Left forelimb (tissue), 1 donor: ENCODE measurements at regions not wholly inside any gene's neighbourhood (a gene's known extent, or its start where the extent isn't known, plus 50 kb on each side); places are given as distances from the start of the nearest gene placed in this dataset.

Experiments
- DNase-seq: peaks from one replicate; pipeline ENCODE4 v3.0.0-alpha.2; 2018; ENCODE audit warnings: low spot score

DNA sequence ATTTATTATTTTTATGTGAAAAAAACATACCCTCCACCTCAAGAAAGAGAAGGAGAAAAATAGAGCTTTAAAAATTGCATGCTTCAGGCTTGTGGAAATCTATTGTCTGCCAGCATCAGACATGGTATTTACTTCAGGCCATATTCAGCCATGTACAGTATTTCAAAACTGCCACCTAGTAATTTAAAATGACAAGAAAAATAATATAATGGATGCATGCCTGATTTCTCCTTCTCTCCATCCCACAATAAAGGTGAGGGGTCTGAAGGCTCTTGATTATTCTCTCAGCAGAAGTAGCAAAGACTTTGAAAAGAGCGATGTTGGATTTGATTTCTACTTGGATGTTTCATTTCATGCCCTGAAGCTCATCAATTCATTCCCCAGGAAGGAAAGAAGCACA lies 250.7 kb downstream of the TBC1D4 start:
- DNase-seq = no peak

DNA sequence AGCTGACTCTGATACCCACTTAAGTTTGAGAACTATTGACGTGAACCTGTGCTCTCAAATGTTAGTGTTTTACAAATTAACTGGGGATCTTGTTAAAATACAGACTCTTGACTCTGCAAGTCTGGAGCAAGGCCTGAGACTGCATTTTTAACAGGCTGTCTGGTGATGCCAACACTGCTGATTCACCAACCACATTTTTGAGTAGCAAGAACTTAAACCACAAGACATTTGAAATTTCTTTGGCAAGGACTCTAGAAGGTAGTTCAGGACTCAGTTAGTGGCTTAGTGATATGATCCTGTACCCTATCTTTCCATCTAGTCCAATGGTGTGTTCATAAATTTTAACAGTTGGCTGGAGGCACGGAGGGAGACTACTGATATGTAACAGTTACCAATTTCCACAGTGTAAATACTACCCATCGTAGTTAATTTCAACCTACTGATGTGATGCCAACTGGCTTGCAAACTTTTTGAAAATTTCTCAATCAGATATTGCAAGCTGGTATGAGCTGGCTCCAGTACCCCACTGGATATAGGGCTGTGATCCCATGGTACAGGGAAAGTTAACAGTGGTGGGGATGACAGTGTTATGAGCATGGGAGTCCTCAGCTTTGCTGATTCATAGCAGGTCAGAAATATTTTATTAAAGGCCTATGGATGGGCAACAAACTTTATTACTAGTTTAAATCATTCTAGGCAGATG lies 255.1 kb downstream of the TBC1D4 start:
- no peak for DNase-seq

DNA sequence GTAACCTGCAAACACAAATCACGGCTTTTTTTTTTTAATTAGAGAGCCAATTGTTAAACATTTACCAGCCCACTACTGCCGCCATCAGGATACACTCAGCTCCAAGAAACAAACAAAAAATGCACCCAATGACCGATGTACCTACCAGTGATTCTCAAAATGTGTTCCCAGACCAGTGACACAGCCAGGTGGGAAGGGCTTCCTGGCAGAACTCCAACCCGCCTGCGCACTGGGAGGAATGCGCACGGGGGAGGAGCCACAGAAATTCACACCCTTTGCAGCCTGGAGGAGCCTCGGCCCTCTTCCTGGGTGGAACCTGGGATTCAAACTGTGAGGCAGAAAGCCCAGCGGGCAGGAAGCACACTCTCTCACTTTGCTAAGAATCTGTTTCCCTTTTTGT lies 255.9 kb downstream of the TBC1D4 start:
- no peak for DNase-seq

DNA sequence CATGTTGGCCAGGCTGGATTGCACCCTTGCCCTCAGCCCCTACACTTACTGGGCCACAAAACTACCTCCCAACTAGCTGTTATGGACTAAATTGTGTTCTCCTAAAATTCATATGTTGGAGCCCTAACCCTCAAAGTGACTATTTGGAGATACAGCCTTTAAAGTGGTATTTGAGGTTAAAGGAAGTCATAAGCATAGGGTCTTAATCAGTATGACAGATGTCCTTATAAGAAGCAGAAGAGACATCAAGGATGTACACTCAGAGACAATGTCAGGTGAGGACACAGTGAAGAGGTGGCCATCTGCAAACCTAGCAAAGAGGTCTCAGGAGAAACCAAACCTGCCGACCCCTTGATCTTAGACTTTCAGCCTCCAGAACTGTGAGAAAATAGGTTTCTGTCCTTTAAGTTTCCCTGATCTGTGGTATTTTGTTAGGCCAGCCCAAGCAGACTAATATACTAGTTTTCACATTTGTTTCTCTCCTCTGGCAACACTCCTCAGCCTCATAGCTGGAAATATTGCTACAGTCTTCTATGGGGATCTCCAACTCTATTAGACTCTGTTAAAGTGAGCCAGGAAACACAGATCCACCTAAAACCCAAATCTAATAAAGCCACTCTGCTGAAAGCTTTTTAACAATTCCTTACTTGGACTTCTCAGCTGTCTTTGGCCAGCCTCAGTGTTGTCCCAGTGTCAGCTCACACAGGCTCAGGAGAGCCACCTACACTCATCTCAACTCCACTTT lies 256.5 kb downstream of the TBC1D4 start:
- no peak for DNase-seq

DNA sequence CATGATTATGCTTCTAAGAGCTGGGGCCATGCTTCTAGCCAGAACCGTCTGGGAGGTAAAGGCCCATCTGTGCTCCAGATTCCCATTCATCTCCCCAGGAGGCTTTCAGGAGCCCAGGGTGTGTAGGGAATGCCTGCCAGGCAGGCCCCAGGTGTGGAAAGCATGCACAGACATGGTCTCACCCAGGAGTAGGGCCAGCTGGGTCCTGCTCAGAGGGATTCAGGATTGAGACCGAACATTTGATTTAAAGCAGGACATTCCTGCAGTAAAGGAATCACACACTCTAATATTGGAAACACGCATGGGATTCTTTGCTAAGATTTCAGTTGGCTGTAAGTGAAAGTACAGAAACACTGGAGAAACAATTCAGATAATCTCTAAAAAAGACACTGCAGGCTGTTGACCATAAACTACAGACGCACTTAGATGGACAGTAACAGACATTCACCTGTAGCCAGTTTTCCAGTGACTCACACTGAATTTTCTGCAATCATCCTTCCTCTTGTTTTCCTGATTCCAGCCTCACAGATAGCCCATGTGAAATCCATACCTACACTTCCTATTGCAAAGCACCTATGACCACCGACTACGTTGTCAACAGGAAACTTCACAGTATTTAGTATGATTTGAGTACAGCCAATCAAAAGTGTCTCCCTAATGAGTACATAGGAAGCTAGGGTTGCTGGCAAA lies 257.8 kb downstream of the TBC1D4 start:
- no peak for DNase-seq

GRCh38 chr13:75222031-75222430 lies 259.9 kb downstream of the TBC1D4 start:
- no peak for DNase-seq

DNA sequence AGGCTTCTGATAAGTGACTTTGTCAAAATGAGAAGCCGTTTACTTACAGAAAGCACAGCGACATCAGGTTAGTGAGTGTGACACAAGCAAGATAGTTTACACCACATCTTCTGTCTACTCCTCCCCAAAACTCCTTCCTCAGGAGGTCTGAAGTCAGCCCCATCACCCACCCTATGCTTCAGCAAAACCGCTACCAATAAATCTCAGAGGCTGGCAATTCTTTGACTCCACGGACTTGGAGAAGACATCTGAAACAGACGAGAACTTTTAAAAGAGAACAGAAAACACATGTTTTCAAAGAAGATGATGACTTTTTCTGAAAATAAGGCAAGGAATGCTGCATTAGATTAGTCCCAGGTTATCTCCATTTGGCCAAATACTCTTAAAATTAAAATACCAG lies 261.1 kb downstream of the TBC1D4 start:
- no peak for DNase-seq

- no peak for DNase-seq
Measured at GRCh38 chr13:75220238-75220542, 261.8 kb downstream of the TBC1D4 start.

DNA sequence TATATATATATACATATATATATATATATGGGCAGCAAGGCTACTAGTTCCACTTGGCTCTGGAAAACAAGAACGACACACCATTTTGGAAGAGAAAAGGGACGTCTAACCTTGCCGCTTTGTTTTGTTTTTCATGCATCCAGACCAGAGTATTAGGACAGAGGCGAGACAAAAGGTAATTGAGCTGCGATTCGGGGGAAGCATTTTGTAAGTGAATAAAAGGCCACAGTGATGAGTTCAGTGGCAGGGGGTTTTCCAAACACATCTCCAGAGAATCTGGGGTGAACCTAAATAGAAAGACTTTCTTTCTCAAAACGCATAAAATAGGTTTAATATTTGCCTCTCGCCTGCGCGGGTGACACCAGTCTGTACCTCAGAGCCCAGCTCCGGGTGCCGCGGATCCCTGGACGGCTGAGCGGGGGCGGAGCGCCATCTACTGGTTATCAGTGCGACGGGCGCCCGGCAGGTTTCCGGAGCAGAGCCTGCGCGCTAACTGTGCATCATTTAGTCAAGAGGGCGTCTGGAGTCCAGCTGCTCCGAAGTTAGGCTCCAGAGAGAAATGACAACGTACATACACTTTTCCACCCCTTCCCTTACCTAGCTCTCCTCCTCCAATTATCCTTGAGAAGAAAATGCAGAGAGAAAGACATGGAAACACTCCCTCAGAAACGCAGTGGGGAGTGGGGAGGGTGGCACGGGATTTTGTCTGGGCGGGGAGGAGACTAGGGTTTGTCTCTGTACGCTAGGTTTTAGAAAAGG lies 262.3 kb downstream of the TBC1D4 start:
- peak; percentile 93 for DNase-seq

DNA sequence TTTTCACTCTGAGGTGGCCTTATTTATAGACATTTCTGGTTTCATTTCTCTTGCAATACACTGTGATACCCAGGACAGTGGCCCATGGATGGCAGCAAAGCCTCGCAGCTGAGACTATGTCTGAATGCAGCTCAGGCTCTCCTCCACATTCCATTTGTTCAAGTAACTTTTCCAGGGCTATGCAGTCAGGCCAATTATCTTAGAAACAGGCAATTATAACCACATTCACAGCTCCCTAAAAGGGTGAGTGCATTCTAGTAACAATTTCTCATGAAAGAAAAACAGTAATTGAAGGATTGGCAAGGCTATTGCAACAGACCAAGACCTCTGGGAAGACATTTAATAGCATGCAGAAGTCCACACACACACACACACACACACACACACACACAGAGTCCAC lies 264.0 kb downstream of the TBC1D4 start:
- no peak for DNase-seq

- no peak for DNase-seq
Measured at GRCh38 chr13:75216038-75216437, 265.9 kb downstream of the TBC1D4 start.

DNA sequence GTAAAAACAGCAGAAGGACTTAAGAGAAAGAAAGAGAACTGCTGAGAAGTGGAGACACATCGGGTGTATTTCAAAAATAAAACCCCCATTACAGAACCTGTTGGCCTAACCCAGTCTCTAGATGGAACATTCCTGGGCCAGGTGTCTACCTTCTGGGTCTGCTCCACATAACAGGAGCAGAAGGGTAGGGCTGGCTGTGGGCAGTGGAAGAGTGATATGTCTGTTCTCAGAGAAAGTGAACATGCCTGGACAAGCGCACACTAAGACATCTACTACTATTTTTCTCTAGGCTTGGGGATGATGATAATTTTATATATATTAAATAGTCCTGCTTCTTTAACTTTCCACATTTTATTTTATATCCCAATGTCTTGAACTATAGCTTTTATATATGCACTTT lies 267.1 kb downstream of the TBC1D4 start:
- no peak for DNase-seq

DNA sequence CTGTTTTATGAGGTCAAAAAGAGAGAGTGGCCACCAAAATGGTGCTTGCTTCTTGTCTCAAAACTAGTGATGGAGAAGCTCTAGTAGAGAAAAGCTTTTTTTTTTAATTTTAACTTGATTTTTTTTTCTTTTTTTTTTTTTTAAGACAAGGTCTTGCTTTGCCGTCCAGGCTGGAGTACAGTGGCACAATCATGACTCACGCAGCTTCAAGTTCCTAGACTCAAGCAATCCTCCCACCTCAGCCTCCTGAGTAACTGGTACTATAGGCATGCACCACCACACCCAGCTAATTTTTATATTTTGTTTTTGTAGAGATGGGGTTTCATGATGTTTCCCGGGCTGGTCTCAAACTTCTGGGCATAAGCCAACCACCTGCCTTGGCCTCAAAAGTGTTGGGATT lies 279.0 kb downstream of the TBC1D4 start:
- DNase-seq = no peak

DNA sequence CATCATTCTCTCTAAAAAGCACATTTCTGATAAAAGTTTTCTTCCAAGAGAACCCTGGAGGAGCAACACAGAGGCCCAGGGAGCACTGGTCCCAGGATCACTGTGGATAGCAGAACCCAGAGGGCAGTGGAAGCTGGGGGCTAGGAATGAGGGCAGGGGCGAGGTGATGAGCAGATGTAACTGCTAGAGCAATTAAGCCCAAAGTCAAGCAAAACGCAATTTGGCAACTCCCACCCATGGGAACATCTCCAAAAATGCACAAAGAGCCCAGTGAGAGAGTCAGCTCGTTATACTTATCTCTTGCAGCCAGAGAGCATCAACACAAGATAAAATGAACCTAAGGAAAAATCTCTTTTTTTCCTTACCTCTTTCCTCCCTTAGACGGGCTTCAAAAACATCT lies 284.2 kb downstream of the TBC1D4 start:
- DNase-seq = no peak

- DNase-seq = no peak
Measured at GRCh38 chr13:75196147-75196837, 285.7 kb downstream of the TBC1D4 start.

- no peak for DNase-seq
Measured at GRCh38 chr13:75195495-75196146, 286.3 kb downstream of the TBC1D4 start.

DNA sequence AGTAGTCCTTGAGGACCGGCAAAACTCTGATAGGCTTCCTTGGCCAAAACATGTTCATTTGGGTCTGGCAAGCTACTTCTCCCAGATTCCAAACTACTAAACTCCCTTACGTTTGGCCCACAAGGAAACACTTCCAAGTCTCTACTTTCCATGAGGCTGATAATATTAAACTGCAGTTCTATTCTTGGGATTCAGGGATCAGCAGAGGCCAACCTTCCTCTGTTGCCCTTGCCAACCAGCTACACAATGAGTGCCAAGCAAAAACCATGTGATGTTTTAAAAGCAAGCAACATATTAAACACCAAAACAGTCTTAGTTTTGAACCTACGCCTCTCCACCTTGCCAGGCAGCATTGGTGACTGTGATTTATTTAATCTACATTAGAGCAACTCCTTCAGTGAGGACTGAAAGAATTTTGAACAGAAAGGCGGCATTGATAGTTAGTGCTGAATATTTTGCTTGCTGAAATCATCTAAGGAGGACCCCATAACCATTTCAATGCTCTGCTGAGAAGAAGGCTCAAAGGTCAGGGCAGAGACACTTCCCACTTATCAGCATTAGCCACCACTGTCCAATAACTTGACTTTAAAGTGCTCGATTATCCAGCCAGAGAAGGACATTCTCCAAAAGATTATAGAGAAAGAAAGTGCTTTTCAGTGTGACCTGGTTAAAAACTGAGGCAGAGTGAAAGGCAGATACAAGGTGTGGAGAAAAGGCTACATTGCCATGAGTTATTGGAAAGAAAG lies 287.1 kb downstream of the TBC1D4 start:
- no peak for DNase-seq

DNA sequence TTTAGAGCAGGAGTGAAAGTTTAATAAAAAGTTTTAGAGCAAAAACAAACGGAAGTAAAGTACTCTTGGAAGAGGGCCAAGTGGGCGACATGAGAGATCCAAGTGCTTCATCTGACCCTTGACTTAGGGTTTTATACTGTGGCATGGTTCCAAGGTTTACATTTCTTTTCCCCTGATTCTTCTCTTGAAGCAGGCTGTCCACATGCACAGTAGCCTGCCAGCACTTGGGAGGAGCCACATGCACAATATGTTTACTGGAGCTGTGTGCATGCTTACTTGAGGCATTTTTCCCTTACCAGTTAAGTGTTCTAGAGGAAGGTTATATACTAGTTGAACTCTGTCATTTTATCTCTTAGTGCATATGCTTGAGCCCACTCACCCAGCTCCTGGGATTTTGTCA lies 295.6 kb downstream of the TBC1D4 start:
- no peak for DNase-seq

DNA sequence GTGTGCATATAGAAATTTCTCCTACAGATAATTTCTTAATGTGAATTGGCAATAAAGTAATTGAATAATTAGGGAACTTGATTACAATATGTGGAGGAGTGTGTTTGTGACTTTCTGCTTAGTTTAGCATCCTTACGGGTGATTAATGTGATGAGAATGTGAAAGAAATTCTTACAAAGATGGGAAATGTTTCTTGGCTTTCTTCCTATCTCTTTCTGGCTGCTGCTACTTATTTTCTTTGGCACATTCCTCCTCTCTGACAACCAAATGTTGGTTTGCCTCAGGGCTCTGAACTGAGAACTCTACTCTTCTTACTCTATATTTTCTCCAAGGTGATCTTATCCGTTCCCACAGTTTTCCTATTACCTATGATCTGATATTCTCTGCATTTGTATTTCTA lies 300.1 kb downstream of the TBC1D4 start:
- DNase-seq = no peak

DNA sequence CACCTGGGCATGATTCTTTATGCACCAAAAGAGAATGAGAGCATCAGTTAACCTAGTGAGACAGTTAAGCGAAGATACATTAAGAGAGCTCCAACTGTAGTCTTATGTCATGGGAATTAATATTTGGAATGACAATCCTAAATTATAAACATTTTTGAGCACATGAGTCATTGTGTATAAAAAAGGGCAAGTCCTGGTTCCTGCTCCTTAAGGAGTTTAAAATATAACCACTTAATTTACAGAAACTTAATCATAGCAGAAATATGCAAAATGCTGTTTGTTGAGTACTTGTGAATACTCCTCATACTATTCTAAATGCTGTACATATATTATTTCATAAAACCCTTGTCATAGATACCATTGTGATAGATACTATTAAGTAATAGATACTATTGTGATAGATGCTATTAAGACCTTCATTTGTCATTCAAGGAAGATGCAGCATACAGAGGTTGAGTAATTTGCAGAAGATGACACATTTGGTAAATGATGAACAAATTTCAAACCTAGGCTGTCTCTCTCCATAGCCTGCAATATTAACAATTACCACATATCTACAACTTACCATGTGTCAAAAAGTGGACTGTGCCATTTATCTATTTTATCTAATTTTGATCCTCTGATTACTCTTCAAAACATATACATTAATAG lies 301.0 kb downstream of the TBC1D4 start:
- DNase-seq = no peak
